ENCODE measurements at regions not wholly inside any gene's neighbourhood (a gene's known extent, or its start where the extent isn't known, plus 50 kb on each side); places are given as distances from the start of the nearest gene placed in this dataset.

DNA sequence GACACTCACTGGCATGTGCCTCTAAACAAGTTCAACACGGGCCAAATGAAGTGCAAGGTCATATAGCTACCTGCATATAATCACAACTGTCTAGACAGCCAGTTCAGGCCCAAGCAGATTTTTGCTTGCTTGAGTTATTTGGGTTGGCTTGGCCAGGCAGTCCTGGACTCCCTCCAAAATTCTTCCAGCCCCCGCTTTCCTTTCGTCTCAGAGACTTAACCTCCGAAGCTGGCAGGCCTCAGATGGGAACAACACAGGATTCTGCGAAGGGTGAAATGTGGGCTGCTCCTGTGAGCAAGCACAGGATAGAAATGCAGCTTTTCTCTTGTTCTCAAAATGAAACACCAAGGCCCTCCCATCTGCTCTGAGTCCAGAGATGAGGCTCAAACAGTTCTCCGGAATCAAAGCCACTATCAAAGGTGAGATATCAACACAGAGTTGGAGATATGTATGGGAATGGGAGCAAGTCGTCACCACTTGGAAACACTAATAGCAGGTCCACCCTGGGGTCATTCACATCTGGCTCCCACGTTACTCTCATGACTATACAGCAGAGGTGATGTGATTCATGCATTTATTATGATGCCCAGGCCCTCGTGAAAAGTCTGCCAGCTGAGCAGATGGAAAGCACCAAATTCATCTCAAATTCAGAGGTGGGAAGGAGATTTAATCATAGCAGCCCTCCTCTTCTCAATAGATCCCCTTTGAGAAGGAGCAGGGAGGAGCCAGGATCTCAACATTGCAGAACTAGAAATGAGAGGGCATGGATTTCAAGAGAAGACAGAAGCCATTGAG lies 389.8 kb downstream of the NUAK1 start (continued):
- TF ChIP-seq, protein P1, sequence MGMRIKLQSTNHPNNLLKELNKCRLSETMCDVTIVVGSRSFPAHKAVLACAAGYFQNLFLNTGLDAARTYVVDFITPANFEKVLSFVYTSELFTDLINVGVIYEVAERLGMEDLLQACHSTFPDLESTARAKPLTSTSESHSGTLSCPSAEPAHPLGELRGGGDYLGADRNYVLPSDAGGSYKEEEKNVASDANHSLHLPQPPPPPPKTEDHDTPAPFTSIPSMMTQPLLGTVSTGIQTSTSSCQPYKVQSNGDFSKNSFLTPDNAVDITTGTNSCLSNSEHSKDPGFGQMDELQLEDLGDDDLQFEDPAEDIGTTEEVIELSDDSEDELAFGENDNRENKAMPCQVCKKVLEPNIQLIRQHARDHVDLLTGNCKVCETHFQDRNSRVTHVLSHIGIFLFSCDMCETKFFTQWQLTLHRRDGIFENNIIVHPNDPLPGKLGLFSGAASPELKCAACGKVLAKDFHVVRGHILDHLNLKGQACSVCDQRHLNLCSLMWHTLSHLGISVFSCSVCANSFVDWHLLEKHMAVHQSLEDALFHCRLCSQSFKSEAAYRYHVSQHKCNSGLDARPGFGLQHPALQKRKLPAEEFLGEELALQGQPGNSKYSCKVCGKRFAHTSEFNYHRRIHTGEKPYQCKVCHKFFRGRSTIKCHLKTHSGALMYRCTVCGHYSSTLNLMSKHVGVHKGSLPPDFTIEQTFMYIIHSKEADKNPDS (CRISPR knock-in tag; IDR thresholded peaks at IDR 0.05), result no peak
- TF ChIP-seq ZNF274 (CRISPR knock-in tag; IDR thresholded peaks at IDR 0.05), result no peak
- TF ChIP-seq ATF1 (CRISPR knock-in tag; IDR thresholded peaks at IDR 0.05), result no peak
- no peak for TF ChIP-seq ZSCAN9 (CRISPR knock-in tag; IDR thresholded peaks at IDR 0.05; ENCODE audit: borderline replicate concordance)
- TF ChIP-seq, protein P2, sequence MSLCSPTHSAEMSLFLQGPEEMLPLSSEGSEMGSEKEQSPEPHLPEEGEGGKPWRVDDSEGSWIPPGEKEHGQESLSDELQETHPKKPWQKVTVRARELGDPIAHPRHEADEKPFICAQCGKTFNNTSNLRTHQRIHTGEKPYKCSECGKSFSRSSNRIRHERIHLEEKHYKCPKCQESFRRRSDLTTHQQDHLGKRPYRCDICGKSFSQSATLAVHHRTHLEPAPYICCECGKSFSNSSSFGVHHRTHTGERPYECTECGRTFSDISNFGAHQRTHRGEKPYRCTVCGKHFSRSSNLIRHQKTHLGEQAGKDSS (CRISPR knock-in tag; IDR thresholded peaks at IDR 0.05; ENCODE audit: borderline replicate concordance, low read depth), result no peak
- no peak for TF ChIP-seq AHR (CRISPR knock-in tag; IDR thresholded peaks at IDR 0.05)
- TF ChIP-seq, protein P3, sequence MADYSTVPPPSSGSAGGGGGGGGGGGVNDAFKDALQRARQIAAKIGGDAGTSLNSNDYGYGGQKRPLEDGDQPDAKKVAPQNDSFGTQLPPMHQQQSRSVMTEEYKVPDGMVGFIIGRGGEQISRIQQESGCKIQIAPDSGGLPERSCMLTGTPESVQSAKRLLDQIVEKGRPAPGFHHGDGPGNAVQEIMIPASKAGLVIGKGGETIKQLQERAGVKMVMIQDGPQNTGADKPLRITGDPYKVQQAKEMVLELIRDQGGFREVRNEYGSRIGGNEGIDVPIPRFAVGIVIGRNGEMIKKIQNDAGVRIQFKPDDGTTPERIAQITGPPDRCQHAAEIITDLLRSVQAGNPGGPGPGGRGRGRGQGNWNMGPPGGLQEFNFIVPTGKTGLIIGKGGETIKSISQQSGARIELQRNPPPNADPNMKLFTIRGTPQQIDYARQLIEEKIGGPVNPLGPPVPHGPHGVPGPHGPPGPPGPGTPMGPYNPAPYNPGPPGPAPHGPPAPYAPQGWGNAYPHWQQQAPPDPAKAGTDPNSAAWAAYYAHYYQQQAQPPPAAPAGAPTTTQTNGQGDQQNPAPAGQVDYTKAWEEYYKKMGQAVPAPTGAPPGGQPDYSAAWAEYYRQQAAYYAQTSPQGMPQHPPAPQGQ (CRISPR knock-in tag; IDR thresholded peaks at IDR 0.05; ENCODE audit: borderline replicate concordance), result no peak
- TF ChIP-seq IRX3 (CRISPR knock-in tag; IDR thresholded peaks at IDR 0.05; ENCODE audit: borderline replicate concordance, low read depth), result no peak
- no peak for TF ChIP-seq ZNF788 (CRISPR knock-in tag; IDR thresholded peaks at IDR 0.05; ENCODE audit: borderline replicate concordance)
